HEK293 (cell line): ENCODE measurements at regions not wholly inside any gene's neighbourhood (a gene's known extent, or its start where the extent isn't known, plus 50 kb on each side); places are given as distances from the start of the nearest gene placed in this dataset.

Source experiments
- CTCF ChIP-seq: fragments of 450-650 bp; formaldehyde crosslinking; IDR thresholded peaks from 2 replicates; pipeline ENCODE4 v1.5.1; 2016; ENCODE audit warnings: missing biosample characterization, missing genetic modification characterization
- KLF9 ChIP-seq: fragments of 450-650 bp; formaldehyde crosslinking; IDR thresholded peaks from 2 replicates; pipeline ENCODE4 v1.5.1; 2016; ENCODE audit warnings: missing biosample characterization, missing genetic modification characterization, low read depth
- SALL2 ChIP-seq: fragments of 450-650 bp; formaldehyde crosslinking; IDR thresholded peaks from 2 replicates; pipeline ENCODE4 v1.5.0; 2017; ENCODE audit warnings: missing biosample characterization, mild to moderate bottlenecking, missing genetic modification characterization, borderline replicate concordance
- SETDB1 ChIP-seq: IDR thresholded peaks from one replicate; pipeline ENCODE4 v1.6.1; 2017; ENCODE audit warnings: mild to moderate bottlenecking, low read length, moderate library complexity, mixed read lengths; ENCODE audit not compliant: insufficient read length
- WT1 ChIP-seq: fragments of 450-650 bp; formaldehyde crosslinking; IDR thresholded peaks from 2 replicates; pipeline ENCODE4 v1.5.1; 2016; ENCODE audit warnings: missing biosample characterization, missing genetic modification characterization
- ZBTB1 ChIP-seq: fragments of 450-650 bp; formaldehyde crosslinking; IDR thresholded peaks from 2 replicates; pipeline ENCODE4 v1.5.1; 2016; ENCODE audit warnings: missing biosample characterization, missing genetic modification characterization
- ZNF121 ChIP-seq: fragments of 450-650 bp; formaldehyde crosslinking; IDR thresholded peaks from 2 replicates; pipeline ENCODE4 v1.5.1; 2016; ENCODE audit warnings: missing biosample characterization, missing genetic modification characterization
- ZNF138 ChIP-seq: fragments of 450-650 bp; formaldehyde crosslinking; IDR thresholded peaks from 2 replicates; pipeline ENCODE4 v1.5.1; 2016; ENCODE audit warnings: missing biosample characterization, missing genetic modification characterization, borderline replicate concordance
- ZNF24 ChIP-seq: fragments of 450-650 bp; formaldehyde crosslinking; IDR thresholded peaks from 2 replicates; pipeline ENCODE4 v1.5.1; 2016; ENCODE audit warnings: missing biosample characterization, missing genetic modification characterization
- ZNF350 ChIP-seq: fragments of 450-650 bp; formaldehyde crosslinking; IDR thresholded peaks from 2 replicates; pipeline ENCODE4 v1.5.0; 2017; ENCODE audit warnings: missing biosample characterization, mild to moderate bottlenecking, missing genetic modification characterization
- ZNF530 ChIP-seq: fragments of 450-650 bp; formaldehyde crosslinking; IDR thresholded peaks from 2 replicates; pipeline ENCODE4 v1.5.1; 2016; ENCODE audit warnings: low read depth, missing biosample characterization, missing genetic modification characterization
- ZNF707 ChIP-seq: fragments of 450-650 bp; formaldehyde crosslinking; IDR thresholded peaks from 2 replicates; pipeline ENCODE4 v1.5.1; 2016; ENCODE audit warnings: missing biosample characterization, missing genetic modification characterization
- TF ChIP-seq, protein P1 (sequence below): fragments of 450-650 bp; formaldehyde crosslinking; IDR thresholded peaks from 2 replicates; pipeline ENCODE4 v1.5.1; 2016; ENCODE audit warnings: missing biosample characterization, missing genetic modification characterization

DNA sequence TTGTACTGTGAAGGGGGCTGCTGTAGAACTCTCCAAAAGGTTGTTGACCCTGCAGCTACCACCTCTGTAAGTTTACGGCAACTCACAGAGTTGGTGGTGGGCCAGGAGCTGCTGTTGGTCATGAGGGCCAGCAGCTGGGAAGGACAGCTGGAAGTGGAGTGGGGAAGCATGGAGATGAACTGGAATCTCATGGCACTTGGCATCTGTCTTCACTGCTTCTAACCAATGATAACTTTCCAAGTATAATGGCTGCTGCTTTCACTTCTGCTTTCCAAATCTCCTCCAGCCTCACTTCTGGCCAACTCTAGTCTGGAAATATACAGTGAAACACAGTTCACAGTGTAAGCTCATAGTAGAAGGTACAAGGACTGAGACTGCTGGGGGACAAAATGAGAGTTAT is 126.5 kb upstream of the INTU start:
- TF ChIP-seq SETDB1 (no peak), ZNF707 (tag by site-specific recombination) (no peak), ZNF121 (no peak), ZNF530 (tag by site-specific recombination) (no peak), CTCF (tag by site-specific recombination) (no peak), ZNF24 (no peak), ZBTB1 (tag by site-specific recombination) (no peak), ZNF138 (tag by site-specific recombination) (no peak), ZNF350 (tag by site-specific recombination) (no peak), SALL2 (tag by site-specific recombination) (no peak), WT1 (no peak), KLF9 (tag by site-specific recombination) (no peak)
- TF ChIP-seq, protein P1, sequence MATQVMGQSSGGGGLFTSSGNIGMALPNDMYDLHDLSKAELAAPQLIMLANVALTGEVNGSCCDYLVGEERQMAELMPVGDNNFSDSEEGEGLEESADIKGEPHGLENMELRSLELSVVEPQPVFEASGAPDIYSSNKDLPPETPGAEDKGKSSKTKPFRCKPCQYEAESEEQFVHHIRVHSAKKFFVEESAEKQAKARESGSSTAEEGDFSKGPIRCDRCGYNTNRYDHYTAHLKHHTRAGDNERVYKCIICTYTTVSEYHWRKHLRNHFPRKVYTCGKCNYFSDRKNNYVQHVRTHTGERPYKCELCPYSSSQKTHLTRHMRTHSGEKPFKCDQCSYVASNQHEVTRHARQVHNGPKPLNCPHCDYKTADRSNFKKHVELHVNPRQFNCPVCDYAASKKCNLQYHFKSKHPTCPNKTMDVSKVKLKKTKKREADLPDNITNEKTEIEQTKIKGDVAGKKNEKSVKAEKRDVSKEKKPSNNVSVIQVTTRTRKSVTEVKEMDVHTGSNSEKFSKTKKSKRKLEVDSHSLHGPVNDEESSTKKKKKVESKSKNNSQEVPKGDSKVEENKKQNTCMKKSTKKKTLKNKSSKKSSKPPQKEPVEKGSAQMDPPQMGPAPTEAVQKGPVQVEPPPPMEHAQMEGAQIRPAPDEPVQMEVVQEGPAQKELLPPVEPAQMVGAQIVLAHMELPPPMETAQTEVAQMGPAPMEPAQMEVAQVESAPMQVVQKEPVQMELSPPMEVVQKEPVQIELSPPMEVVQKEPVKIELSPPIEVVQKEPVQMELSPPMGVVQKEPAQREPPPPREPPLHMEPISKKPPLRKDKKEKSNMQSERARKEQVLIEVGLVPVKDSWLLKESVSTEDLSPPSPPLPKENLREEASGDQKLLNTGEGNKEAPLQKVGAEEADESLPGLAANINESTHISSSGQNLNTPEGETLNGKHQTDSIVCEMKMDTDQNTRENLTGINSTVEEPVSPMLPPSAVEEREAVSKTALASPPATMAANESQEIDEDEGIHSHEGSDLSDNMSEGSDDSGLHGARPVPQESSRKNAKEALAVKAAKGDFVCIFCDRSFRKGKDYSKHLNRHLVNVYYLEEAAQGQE (tag by site-specific recombination): no peak
